Right lobe of liver (tissue), 6 donors: ENCODE measurements at regions not wholly inside any gene's neighbourhood (a gene's known extent, or its start where the extent isn't known, plus 50 kb on each side); places are given as distances from the start of the nearest gene placed in this dataset.

Source experiments
- ATAC-seq, 4 donors: fragments of 200-7000 bp; cut with Tn5 transposase; one replicate each; pipeline ENCODE4 v1.9.1; 2020; ENCODE audit warnings: mild to moderate bottlenecking in 4 of 4, moderate library complexity in 4 of 4
- DNase-seq, 3 donors: peaks; one replicate each; pipeline ENCODE4 v3.0.0-alpha.2; 2020
- H3K27ac ChIP-seq, 3 donors: fragments of 200-600 bp; one replicate each; pipeline ENCODE4 v1.8.0; 2022
- H3K27me3 ChIP-seq, 2 donors: fragments of 200-600 bp; one replicate each; pipeline ENCODE4 v1.8.0; 2022
- H3K36me3 ChIP-seq, 4 donors: fragments of 200-600 bp; sonication (generic) in 1 of 4; one replicate each; pipeline versions ENCODE4 v1.5.1 to v1.8.0; 2017 to 2022; ENCODE audit warnings: control low read depth in 1 of 4
- H3K4me1 ChIP-seq, 4 donors: fragments of 200-600 bp; sonication (generic) in 1 of 4; one replicate each; pipeline versions ENCODE4 v1.5.1 to v1.8.0; 2017 to 2022; ENCODE audit warnings: control low read depth in 1 of 4
- H3K4me3 ChIP-seq, 3 donors: fragments of 200-600 bp; one replicate each; pipeline ENCODE4 v1.8.0; 2022
- H3K9me3 ChIP-seq, 4 donors: fragments of 200-600 bp; sonication (generic) in 1 of 4; one replicate each; pipeline versions ENCODE4 v1.5.1 to v1.8.0; 2017 to 2022; ENCODE audit warnings: control low read depth in 1 of 4
- CTCF ChIP-seq, 4 donors: fragments of 200-600 bp in 3 of 4; fragments of 450-650 bp in 1 of 4; IDR thresholded peaks; one replicate each; pipeline versions ENCODE4 v1.5.1 to v1.8.0; 2016 to 2022; ENCODE audit warnings: antibody characterized with exemption in 4 of 4, mild to moderate bottlenecking in 2 of 4
- POLR2A ChIP-seq: fragments of 450-650 bp; IDR thresholded peaks from one replicate; pipeline ENCODE4 v1.6.1; 2017; ENCODE audit warnings: antibody characterized with exemption, mild to moderate bottlenecking
- WGBS: methylation state at CpG from one replicate; pipeline ENCODE4 v1.1.6; 2018; ENCODE audit warnings: low coverage, low lambda C conversion rate; ENCODE audit not compliant: insufficient coverage; ENCODE audit errors: missing lambda C conversion rate; 5-methylcytosine and 5-hydroxymethylcytosine counted together
- intact Hi-C, 2 donors: fragments of 100-400 bp; cut with DNase I; formaldehyde crosslinking; loops; one replicate each; pipeline versions ENCODE4 v1.11.2 to v1.14.1; 2022
- donor health status: DM: no; HTN: yes; CAD: no.
- donor health status: DM: no; HTN: no; CAD: no.
- donor health status: DM: no; HTN: no; CAD: no.
- donor health status: DM: no; HTN: yes; CAD: no.
- donor health status: DM: no; HTN: yes; CAD: no.

- WGBS: 67% methylated on average over 1 of the region's 1 CpG
Measured at GRCh38 chr6:66866801-66867200, 1159.8 kb upstream of the EYS start.

GRCh38 chr6:66865771-66866170 is 1158.7 kb upstream of the EYS start:
- DNase-seq: no peak
- Histone ChIP-seq H3K4me1 (no peaks in the 10 kb centered on the region), H3K27ac (no peak overlapping the region), H3K27me3 (no peaks in the 10 kb centered on the region), H3K36me3 (no peaks in the 10 kb centered on the region), H3K4me3 (no peak overlapping the region), H3K9me3 (no peaks in the 10 kb centered on the region)
- TF ChIP-seq CTCF (IDR thresholded peaks at IDR 0.05) (no peak), POLR2A (no peak)
- intact Hi-C loops: no loop called here
- no peak for ATAC-seq

More at GRCh38 chr6:66866801-66867200, 1159.8 kb upstream of the EYS start:
- no peaks in the 10 kb centered on the region for H3K4me1 ChIP-seq
- intact Hi-C loops: no loop called here
- ATAC-seq (no peak), DNase-seq (no peak)
- TF ChIP-seq POLR2A: no peak
- no peak for TF ChIP-seq CTCF (IDR thresholded peaks at IDR 0.05)
- H3K4me3 ChIP-seq: no peak overlapping the region
- H3K27ac ChIP-seq: no peak overlapping the region
- no peaks in the 10 kb centered on the region for H3K9me3 ChIP-seq
- H3K27me3 ChIP-seq: no peaks in the 10 kb centered on the region
- no peaks in the 10 kb centered on the region for H3K36me3 ChIP-seq

GRCh38 chr6:66861007-66861541 is 1154.0 kb upstream of the EYS start:
- ATAC-seq (no peak), DNase-seq (no peak)
- intact Hi-C loops: no loop called here
- Histone ChIP-seq H3K36me3 (no peaks in the 10 kb centered on the region), H3K27ac (no peak overlapping the region), H3K4me1 (no peaks in the 10 kb centered on the region), H3K27me3 (no peaks in the 10 kb centered on the region), H3K9me3 (no peaks in the 10 kb centered on the region), H3K4me3 (no peak overlapping the region)
- TF ChIP-seq POLR2A: no peak
- no peak for TF ChIP-seq CTCF (IDR thresholded peaks at IDR 0.05)
- WGBS: 26% methylated on average over 2 of the region's 2 CpGs

- no peak for DNase-seq
- no peaks in the 10 kb centered on the region for H3K9me3 ChIP-seq
- no peaks in the 10 kb centered on the region for H3K4me1 ChIP-seq
- ATAC-seq: no peak
- no peaks in the 10 kb centered on the region for H3K36me3 ChIP-seq
- WGBS: 32% methylated on average over 3 of the region's 3 CpGs
- TF ChIP-seq CTCF (IDR thresholded peaks at IDR 0.05) (no peak), POLR2A (no peak)
- H3K27ac ChIP-seq: no peak overlapping the region
- intact Hi-C loops: no loop called here
- H3K4me3 ChIP-seq: no peak overlapping the region
- no peaks in the 10 kb centered on the region for H3K27me3 ChIP-seq
Measured at GRCh38 chr6:66860328-66860727, 1153.3 kb upstream of the EYS start.

- ATAC-seq (no peak), DNase-seq (no peak)
- H3K9me3 ChIP-seq: no peaks in the 10 kb centered on the region
- no peaks in the 10 kb centered on the region for H3K27me3 ChIP-seq
- H3K4me3 ChIP-seq: no peak overlapping the region
- no peak for TF ChIP-seq POLR2A
- TF ChIP-seq CTCF (IDR thresholded peaks at IDR 0.05): no peak
- no peaks in the 10 kb centered on the region for H3K4me1 ChIP-seq
- intact Hi-C loops: no loop called here
- WGBS: 43% methylated on average over 2 of the region's 2 CpGs
- H3K36me3 ChIP-seq: no peaks in the 10 kb centered on the region
- no peak overlapping the region for H3K27ac ChIP-seq
Measured at GRCh38 chr6:66858196-66858595, 1151.2 kb upstream of the EYS start.
